Cerebellar nuclear complex (tissue), 1 donor: ENCODE measurements at regions not wholly inside any gene's neighbourhood (a gene's known extent, or its start where the extent isn't known, plus 50 kb on each side); places are given as distances from the start of the nearest gene placed in this dataset.

Experiments
- DNase-seq, 2 experiments: peaks; one replicate each; lab custom pipeline; 2025; lab: John Stamatoyannopoulos, UW

DNA sequence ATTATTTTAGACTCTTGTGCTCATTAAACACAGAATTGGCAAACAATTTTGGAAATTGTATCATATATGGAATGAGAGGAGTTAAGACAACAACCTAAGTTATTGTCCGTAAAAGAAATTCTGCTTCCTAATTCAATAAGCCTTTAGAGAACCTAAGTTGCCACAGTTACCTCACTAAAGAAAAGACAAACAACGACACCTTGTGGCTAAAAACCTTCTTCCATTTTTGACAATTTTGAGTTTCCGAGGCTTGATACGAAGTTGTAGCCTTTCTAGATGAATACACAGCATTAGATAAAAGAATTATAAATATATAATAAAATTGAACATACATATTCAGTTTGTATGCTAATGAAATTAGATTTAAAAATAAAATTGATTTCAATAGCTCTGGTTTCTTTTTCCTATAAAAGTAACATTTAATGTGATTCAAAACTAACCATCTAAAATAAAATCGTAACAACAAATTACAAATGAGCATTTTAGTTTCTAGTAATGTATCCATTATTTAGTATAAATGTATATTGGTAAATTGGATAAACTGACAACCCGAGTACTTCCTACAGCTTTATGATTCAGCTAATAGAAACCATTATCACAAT lies 275.1 kb downstream of the GPM6A start:
- no peak for DNase-seq

DNA sequence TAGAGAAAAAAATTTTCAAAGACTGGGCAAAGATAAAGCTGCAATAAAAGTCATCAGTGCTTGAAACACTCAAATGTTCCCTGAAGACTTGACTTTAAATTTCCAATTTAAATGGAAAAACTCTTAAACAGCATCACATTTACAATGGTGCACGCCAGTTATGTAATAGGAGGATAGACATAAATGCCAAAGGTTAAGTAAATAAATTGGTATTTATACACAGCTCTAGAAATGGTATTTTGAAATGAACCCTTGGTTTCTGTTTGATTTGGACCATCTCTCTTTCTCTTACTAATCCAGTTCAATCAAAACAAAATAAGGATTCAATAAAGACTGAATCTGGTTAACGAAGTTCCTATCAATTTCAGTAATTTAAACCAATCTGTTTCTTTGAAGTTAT lies 272.6 kb downstream of the GPM6A start:
- DNase-seq, result no peak

DNA sequence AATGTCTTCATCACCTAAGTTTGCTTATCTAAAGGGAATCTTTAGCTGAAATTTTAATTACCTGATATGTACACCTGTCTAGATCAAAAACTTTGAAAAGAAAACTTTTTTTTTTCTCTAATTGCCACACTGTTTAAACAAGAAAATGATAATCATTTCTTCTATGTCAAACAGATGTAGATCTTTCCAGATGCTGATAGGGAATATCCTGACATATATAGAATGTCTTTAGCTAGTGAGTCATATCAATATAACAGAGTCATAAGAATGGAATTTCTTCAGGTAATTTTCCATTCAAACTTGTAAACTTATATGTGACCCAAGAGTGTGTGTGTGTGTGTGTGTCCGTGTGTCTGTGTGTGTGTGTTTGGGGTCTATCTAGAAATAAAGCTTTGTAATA lies 271.9 kb downstream of the GPM6A start:
- DNase-seq, result no peak

DNA sequence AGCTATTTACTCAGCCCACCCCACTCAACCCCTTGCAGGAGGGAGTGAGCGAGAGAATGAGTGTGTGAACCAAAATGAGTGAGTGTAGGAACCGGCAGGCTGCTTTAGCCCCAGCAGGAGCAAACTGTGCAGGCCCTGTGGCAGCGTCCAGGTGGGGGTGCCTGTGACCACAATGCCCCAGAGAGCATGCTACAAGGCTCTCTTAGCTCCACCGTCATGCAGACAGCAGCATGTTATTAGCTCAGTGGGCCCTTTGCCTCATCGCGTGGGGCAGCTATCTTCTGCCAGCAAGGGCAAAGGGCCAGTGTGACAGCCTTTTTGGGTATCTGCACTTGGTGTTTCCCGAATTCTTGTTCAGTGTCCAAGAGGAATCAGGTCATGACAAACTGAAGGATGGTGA lies 271.3 kb downstream of the GPM6A start:
- no peak for DNase-seq

DNA sequence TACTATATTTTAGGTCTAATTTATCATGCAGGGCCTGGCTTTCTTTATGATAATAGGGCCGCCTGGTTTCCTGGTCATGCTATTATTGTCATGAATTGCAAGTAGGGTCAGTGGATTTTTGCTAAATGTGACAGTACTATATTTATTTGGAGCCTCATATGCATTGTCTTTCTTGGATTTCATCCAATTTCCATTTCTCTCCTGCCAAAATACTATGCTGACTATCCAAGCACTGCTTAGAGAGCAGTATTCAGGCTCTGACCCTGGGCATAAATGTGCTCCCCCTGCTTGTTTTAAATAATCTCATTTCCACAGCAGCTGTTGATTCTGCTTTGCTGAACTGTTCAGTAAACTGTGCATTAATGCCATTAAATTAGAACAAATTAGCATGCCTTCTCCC lies 269.3 kb downstream of the GPM6A start:
- DNase-seq, result peak in 1 of 2 experiments; percentile 5

DNA sequence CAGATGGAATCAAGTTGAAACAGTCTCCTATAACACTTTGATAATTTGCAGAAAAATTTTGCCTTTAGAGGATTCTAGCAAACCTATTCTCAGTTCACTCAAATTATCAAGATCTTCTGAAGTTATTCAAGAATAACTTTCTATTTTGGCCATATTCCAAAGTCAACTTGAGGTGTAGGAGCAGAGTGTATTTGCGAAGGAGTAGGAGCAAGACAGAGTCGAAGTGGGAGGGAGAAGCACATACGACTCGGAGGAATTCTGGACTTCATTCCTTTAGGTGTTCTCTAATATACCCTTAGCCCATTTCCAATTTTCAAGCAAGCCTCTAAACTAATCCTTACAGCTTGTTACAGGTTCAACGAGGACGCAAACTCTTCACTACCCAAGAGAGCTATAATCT lies 252.9 kb downstream of the GPM6A start:
- no peak for DNase-seq

DNA sequence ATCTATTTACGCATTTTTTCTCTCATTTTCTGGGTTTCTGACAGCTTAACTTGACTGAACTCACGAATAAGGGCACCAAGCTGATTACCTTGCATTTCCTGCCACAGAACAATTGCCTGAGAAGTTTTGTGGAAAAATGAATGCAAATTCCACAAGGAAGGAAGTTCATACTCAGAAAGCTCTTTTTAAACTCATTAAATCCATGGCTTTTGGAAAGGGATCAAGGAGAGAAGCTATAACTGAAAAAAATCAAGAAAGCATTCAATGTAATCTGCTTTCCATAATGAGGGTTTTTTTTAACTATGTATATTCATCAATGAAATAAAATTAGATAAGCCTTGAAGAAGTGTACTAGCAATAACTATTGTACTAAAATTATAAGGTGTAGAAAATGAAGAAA lies 252.5 kb downstream of the GPM6A start:
- DNase-seq, result no peak

DNA sequence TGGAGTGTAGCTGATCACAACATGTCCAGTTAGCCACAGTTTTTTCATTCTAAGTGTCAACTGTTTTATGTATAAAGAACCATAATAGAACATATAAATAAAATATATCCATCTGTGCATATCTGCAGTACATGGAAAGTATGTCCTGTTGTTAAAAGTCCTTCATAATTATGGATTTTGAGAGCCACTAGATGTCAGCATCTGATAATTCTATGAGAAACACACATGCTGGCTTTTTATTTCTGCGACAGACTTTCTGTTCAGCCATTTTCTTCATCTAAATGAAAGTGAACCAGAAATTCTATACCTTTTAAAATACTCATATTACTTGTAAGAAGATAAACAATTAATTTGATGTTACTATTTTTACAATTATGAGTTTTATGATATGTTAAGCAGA lies 251.5 kb downstream of the GPM6A start:
- DNase-seq, result peak in 1 of 2 experiments; percentile 37

DNA sequence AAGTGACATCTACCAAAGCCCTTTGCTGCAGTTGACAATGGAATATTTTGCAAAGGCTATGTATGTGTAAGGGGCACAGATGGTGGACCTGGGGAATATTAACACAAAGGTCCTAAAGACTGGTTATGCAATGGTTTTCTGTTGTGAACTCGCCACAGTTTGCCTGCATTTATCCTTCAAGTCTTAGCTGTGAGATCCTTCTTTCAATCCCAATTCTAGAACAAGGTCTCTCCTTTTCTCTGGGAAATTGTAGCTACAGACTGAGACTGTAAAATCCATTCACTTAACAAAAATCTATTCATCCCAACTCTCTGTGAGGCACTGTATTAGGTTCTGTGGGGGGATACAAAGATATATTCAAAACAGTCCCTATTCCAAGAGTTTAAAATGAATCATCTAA lies 250.4 kb downstream of the GPM6A start:
- peak in 1 of 2 experiments; percentile 20 for DNase-seq

DNA sequence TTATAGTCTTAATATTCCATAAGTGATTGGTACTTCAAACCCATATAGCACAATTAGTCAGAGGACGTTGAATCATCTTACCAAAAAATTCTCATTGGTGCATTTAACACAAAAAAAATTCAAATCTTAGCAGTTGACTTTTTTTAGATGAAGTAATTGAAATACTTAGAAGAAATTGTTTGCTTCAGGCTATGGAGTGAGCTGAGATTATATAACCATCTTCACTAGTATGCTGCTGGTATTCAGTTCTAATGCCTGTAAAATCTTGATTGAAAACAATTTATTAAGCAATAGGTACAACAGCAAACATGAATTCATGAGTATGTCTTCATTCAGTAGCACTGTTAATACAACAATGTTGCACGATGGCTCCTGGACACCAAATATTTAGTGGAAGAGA lies 250.0 kb downstream of the GPM6A start:
- no peak for DNase-seq

DNA sequence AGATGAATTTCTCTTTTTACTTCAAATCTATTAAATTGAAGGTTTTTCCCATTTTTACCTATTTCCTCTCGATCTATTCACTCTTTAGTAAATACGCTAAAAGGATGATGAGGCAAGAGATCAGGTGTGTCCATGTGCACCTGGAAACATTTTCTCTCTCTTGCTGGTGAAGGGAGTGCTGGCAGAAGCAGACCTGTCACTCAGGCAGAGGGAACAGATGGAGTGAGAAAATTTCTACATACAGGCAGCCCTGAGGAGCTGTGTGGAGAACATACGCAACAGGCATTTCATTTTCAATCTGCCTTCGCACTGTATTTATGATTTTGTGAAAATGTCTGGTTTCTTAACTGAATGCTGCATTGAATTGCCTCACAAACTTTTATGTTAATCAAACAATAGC lies 249.5 kb downstream of the GPM6A start:
- DNase-seq, result peak; percentile 80 to 92
